K562 (cell line): ENCODE measurements at regions not wholly inside any gene's neighbourhood (a gene's known extent, or its start where the extent isn't known, plus 50 kb on each side); places are given as distances from the start of the nearest gene placed in this dataset.

ENCODE experiments used
- ATAC-seq: fragments of 200-7000 bp; cut with Tn5 transposase; 3 replicates; pipeline ENCODE4 v1.9.1; 2020; ENCODE audit warnings: moderate library complexity
- BruUV-seq: library from RNA; stranded (reverse); fragments of 400-500 nt; replicated peaks from 2 replicates; lab custom pipeline; 2021; lab: Mats Ljungman, UMichigan
- CTCF ChIA-PET: fragments of 300-600 bp; formaldehyde crosslinking; extraction: SDS; loops from one replicate; lab custom pipeline; 2021; ENCODE audit warnings: low intra/inter-chr PET ratio; lab: Yijun Ruan, JAX
- POLR2A ChIA-PET: fragments of 300-600, 350-650 bp; sonication (Branson Sonifier 250); formaldehyde crosslinking; extraction: SDS; loops from one replicate; lab custom pipeline; 2021; ENCODE audit warnings: antibody characterized with exemption, inconsistent platforms; lab: Yijun Ruan, JAX
- DNase-seq, 4 experiments: peaks; one replicate each; pipeline versions ENCODE4 v3.0.0 to v3.0.0-alpha.2; 2011 to 2018; ENCODE audit warnings: low spot score in 3 of 4, mixed read lengths in 3 of 4; ENCODE audit errors: extremely low read depth in 1 of 4
- FAIRE-seq: peaks from 2 replicates; lab custom pipeline; 2011; peaks lifted over from hg19 to GRCh38; lab: Jason Lieb, UNC
- H2AFZ ChIP-seq: 2 replicates; pipeline ENCODE4 v1.6.0; 2011; ENCODE audit warnings: low read depth, low read length, control low read depth, inconsistent platforms
- H3K27ac ChIP-seq: fragments of 200-600 bp; 3 replicates; pipeline ENCODE4 v1.8.0; 2011; ENCODE audit warnings: low read depth, mild to moderate bottlenecking, control low read depth, inconsistent platforms, low read length, moderate library complexity, mixed read lengths; ENCODE audit errors: extremely low read depth
- H3K27me3 ChIP-seq, 2 experiments: fragments of 300-600 bp in 1 of 2; 2 replicates in 1 of 2; 3 replicates in 1 of 2; pipeline versions ENCODE4 v1.6.0 to v1.8.0; 2011; ENCODE audit warnings: inconsistent platforms in 2 of 2, low read length in 2 of 2, mild to moderate bottlenecking in 1 of 2, mixed read lengths in 1 of 2, moderate library complexity in 1 of 2; ENCODE audit not compliant: control insufficient read depth in 2 of 2, insufficient read depth in 2 of 2
- H3K36me3 ChIP-seq: fragments of 300-600 bp; 3 replicates; pipeline ENCODE4 v1.8.0; 2011; ENCODE audit warnings: mild to moderate bottlenecking, low read length, inconsistent platforms; ENCODE audit not compliant: control insufficient read depth, insufficient read depth
- H3K4me1 ChIP-seq, 2 experiments: fragments of 200-600 bp in 1 of 2; replicated peaks in 1 of 2; 2 replicates in 1 of 2; 3 replicates in 1 of 2; pipeline versions ENCODE4 v1.5.1 to v1.8.0; 2011; ENCODE audit warnings: inconsistent platforms in 2 of 2, low read length in 2 of 2, mild to moderate bottlenecking in 1 of 2, mixed read lengths in 1 of 2, moderate library complexity in 1 of 2; ENCODE audit not compliant: control insufficient read depth in 2 of 2, insufficient read depth in 2 of 2
- H3K4me2 ChIP-seq: 2 replicates; pipeline ENCODE4 v1.6.1; 2011; ENCODE audit warnings: low read length, control low read depth, inconsistent platforms, mixed read lengths; ENCODE audit not compliant: insufficient read depth
- H3K4me3 ChIP-seq: fragments of 200-600 bp; sonication (generic), shearing (Covaris generic); 2 replicates; pipeline ENCODE4 v1.5.1; 2016; ENCODE audit warnings: control low read depth, inconsistent platforms
- H3K79me2 ChIP-seq: fragments of 200-600 bp; 3 replicates; pipeline ENCODE4 v1.8.0; 2011; ENCODE audit warnings: low read length, inconsistent platforms; ENCODE audit not compliant: control insufficient read depth, insufficient read depth
- H3K9ac ChIP-seq, 2 experiments: 2 replicates each; pipeline versions ENCODE4 v1.6.0 to v1.6.1; 2011; ENCODE audit warnings: low read depth in 2 of 2, low read length in 2 of 2, control low read depth in 1 of 2, inconsistent platforms in 1 of 2, mild to moderate bottlenecking in 1 of 2, mixed read lengths in 1 of 2; ENCODE audit not compliant: insufficient read depth in 1 of 2
- H3K9me1 ChIP-seq: one replicate; pipeline ENCODE4 v1.6.0; 2011; ENCODE audit warnings: inconsistent platforms, mild to moderate bottlenecking, low read length, moderate library complexity; ENCODE audit not compliant: control insufficient read depth, insufficient read depth
- H3K9me3 ChIP-seq: replicated peaks from 2 replicates; pipeline ENCODE4 v1.5.1; 2011; ENCODE audit warnings: low read depth, low read length, inconsistent platforms; ENCODE audit not compliant: control insufficient read depth, insufficient read depth
- H4K20me1 ChIP-seq: replicated peaks from 2 replicates; pipeline ENCODE4 v1.6.1; 2011; ENCODE audit warnings: low read length, inconsistent platforms, mixed read lengths; ENCODE audit not compliant: control insufficient read depth, insufficient read depth
- ZNF217 ChIP-seq: sonication (generic); formaldehyde crosslinking; IDR thresholded peaks from 2 replicates; pipeline ENCODE4 v1.8.0; 2022; ENCODE audit warnings: mild to moderate bottlenecking, missing genetic modification reagents
- WGBS: fragments of 100-300 bp; shearing (Covaris generic); methylation state at CpG from one replicate; pipeline ENCODE4 v1.1.6; 2016; ENCODE audit warnings: low coverage, mixed read lengths; ENCODE audit not compliant: insufficient coverage; ENCODE audit errors: missing lambda C conversion rate; 5-methylcytosine and 5-hydroxymethylcytosine counted together
- in situ Hi-C: fragments of 300-500 bp; cut with MboI; formaldehyde crosslinking; loops from 4 replicates; pipeline ENCODE4 v1.15.0; 2018; ENCODE audit warnings: inconsistent platforms, mixed read lengths
- intact Hi-C: fragments of 100-400 bp; cut with micrococcal nuclease; formaldehyde crosslinking; loops from 2 replicates; pipeline ENCODE4 v1.14.2; 2022
- TF ChIP-seq, protein P1 (sequence below): IDR thresholded peaks from 2 replicates; pipeline ENCODE4 v1.6.1; 2012; ENCODE audit warnings: low read depth, low read length, improper control_type of control experiment, borderline replicate concordance
- TF ChIP-seq, protein P2 (sequence below): sonication (generic); formaldehyde crosslinking; IDR thresholded peaks from 2 replicates; pipeline ENCODE4 v1.4.0; 2020; ENCODE audit warnings: mild to moderate bottlenecking, missing genetic modification reagents

DNA sequence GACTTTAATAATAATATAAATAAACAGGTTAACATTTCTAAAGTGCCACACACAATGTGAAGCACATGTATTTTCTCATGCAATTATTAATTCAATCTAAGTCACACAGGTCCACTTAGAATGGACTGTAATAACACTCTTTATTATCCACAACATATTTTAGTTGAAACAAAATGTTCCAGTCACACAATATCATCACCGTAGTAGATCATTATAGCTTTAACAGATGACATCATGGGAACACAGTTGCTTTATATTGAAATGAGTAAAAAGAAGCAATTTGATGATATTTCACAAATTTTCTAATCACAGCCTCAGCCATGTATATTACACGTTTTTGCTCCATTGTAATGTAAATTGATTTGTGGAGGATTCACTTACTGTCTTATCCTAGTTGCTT, 266.3 kb downstream of the MEIS1 start:
- no peaks in the 10 kb centered on the region for H3K9me3 ChIP-seq
- no peaks in the 10 kb centered on the region for H3K79me2 ChIP-seq
- TF ChIP-seq, protein P1, sequence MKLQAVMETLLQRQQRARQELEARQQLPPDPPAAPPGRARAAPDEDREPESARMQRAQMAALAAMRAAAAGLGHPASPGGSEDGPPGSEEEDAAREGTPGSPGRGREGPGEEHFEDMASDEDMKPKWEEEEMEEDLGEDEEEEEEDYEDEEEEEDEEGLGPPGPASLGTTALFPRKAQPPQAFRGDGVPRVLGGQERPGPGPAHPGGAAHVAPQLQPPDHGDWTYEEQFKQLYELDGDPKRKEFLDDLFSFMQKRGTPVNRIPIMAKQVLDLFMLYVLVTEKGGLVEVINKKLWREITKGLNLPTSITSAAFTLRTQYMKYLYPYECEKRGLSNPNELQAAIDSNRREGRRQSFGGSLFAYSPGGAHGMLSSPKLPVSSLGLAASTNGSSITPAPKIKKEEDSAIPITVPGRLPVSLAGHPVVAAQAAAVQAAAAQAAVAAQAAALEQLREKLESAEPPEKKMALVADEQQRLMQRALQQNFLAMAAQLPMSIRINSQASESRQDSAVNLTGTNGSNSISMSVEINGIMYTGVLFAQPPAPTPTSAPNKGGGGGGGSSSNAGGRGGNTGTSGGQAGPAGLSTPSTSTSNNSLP: no peak
- no peak for TF ChIP-seq ZNF217 (CRISPR knock-in tag)
- TF ChIP-seq, protein P2, sequence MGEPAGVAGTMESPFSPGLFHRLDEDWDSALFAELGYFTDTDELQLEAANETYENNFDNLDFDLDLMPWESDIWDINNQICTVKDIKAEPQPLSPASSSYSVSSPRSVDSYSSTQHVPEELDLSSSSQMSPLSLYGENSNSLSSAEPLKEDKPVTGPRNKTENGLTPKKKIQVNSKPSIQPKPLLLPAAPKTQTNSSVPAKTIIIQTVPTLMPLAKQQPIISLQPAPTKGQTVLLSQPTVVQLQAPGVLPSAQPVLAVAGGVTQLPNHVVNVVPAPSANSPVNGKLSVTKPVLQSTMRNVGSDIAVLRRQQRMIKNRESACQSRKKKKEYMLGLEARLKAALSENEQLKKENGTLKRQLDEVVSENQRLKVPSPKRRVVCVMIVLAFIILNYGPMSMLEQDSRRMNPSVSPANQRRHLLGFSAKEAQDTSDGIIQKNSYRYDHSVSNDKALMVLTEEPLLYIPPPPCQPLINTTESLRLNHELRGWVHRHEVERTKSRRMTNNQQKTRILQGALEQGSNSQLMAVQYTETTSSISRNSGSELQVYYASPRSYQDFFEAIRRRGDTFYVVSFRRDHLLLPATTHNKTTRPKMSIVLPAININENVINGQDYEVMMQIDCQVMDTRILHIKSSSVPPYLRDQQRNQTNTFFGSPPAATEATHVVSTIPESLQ (CRISPR knock-in tag): no peak
- BruUV-seq: no TSS peak
- DNase-seq (no peak), FAIRE-seq (no peak), ATAC-seq (no peak)
- H2AFZ ChIP-seq: no peak overlapping the region
- H3K4me1 ChIP-seq: no peaks in the 10 kb centered on the region
- intact Hi-C loops (no loop called here), in situ Hi-C loops (no loop called here)
- no peak overlapping the region for H3K4me3 ChIP-seq
- 0% methylated on average over 2 of the region's 2 CpGs for WGBS
- H3K4me2 ChIP-seq: no peak overlapping the region
- no peak overlapping the region for H3K27ac ChIP-seq
- ChIA-PET POLR2A (interaction anchor here (1.0 to 1.3 kb wide), 2 partner anchors 13 to 83 kb away, joined by 3 read pairs; no protein-coding TSS in a partner anchor), CTCF (no interaction called here)
- H3K27me3 ChIP-seq: no peaks in the 10 kb centered on the region
- no peak overlapping the region for H3K9ac ChIP-seq
- no peaks in the 10 kb centered on the region for H3K9me1 ChIP-seq
- no peaks in the 10 kb centered on the region for H4K20me1 ChIP-seq
- H3K36me3 ChIP-seq: no peaks in the 10 kb centered on the region
